MM.1S (cell line): ENCODE measurements at regions not wholly inside any gene's neighbourhood (a gene's known extent, or its start where the extent isn't known, plus 50 kb on each side); places are given as distances from the start of the nearest gene placed in this dataset.

Source experiments
- EZH2 ChIP-seq: fragments of 300-600 bp; sonication (generic); optimal IDR thresholded peaks from 2 replicates; pipeline ENCODE3; 2017; ENCODE audit warnings: low read depth, mild to moderate bottlenecking, antibody characterized with exemption, low read length, mixed read lengths
- TF ChIP-seq, protein P1 (sequence below): fragments of 300-600 bp; sonication (generic); IDR thresholded peaks from 2 replicates; pipeline ENCODE4 v1.5.1; 2016; ENCODE audit warnings: antibody characterized with exemption, low read length, mixed read lengths

DNA sequence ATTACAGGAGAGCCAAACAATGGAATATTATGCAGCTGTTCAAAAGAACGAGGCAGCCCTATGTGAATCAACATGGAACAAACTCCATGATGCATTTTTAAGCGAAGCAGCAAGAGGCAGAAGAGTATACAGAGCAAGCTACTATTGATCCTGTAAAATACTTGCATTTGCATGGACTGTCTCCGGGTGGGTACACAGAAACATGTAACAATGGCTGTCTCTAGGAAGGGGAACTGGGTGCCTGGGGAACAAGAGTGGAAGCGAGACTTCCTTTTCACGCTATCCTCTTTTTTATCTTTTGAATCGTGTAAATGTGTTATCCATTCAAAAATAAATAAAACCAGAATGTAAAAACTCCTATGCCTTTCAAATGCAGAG, 93.3 kb upstream of the SIRPA start:
- TF ChIP-seq, protein P1, sequence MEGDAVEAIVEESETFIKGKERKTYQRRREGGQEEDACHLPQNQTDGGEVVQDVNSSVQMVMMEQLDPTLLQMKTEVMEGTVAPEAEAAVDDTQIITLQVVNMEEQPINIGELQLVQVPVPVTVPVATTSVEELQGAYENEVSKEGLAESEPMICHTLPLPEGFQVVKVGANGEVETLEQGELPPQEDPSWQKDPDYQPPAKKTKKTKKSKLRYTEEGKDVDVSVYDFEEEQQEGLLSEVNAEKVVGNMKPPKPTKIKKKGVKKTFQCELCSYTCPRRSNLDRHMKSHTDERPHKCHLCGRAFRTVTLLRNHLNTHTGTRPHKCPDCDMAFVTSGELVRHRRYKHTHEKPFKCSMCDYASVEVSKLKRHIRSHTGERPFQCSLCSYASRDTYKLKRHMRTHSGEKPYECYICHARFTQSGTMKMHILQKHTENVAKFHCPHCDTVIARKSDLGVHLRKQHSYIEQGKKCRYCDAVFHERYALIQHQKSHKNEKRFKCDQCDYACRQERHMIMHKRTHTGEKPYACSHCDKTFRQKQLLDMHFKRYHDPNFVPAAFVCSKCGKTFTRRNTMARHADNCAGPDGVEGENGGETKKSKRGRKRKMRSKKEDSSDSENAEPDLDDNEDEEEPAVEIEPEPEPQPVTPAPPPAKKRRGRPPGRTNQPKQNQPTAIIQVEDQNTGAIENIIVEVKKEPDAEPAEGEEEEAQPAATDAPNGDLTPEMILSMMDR, result no peak
- no peak for TF ChIP-seq EZH2
